Fibroblast of lung (primary cell): ENCODE measurements at regions not wholly inside any gene's neighbourhood (a gene's known extent, or its start where the extent isn't known, plus 50 kb on each side); places are given as distances from the start of the nearest gene placed in this dataset.

Source experiments
- CTCF ChIP-seq, 2 donors: IDR thresholded peaks in 1 of 2; conservative IDR thresholded peaks in 1 of 2; 1 replicate in 1 of 2; 2 replicates in 1 of 2; pipeline ENCODE4 v1.5.1; 2011 to 2012; ENCODE audit warnings: low read length in 2 of 2, control low read depth in 1 of 2, inconsistent platforms in 1 of 2, low read depth in 1 of 2, mild to moderate bottlenecking in 1 of 2
- EZH2 ChIP-seq: IDR thresholded peaks from 2 replicates; pipeline ENCODE4 v1.5.1; 2012; ENCODE audit warnings: low read length, control low read depth, mild to moderate bottlenecking; ENCODE audit errors: missing control alignments

- TF ChIP-seq CTCF (conservative IDR thresholded peaks at IDR 0.05 in 1 of 2, IDR thresholded peaks at IDR 0.05 in 1 of 2; ENCODE audit: low read depth in 1 of 2, low read length in 2 of 2) (no peak), EZH2 (no peak)
These were observed 260.6 kb upstream of the NT5C1B start for GRCh38 chr2:18849841-18850578.
